ENCODE measurements at regions not wholly inside any gene's neighbourhood (a gene's known extent, or its start where the extent isn't known, plus 50 kb on each side); places are given as distances from the start of the nearest gene placed in this dataset.
"Not testable (repeated sequence)": the region's sequence is repeated elsewhere in the genome, so short reads cannot be mapped to it uniquely, and the experiment has no call there.

DNA sequence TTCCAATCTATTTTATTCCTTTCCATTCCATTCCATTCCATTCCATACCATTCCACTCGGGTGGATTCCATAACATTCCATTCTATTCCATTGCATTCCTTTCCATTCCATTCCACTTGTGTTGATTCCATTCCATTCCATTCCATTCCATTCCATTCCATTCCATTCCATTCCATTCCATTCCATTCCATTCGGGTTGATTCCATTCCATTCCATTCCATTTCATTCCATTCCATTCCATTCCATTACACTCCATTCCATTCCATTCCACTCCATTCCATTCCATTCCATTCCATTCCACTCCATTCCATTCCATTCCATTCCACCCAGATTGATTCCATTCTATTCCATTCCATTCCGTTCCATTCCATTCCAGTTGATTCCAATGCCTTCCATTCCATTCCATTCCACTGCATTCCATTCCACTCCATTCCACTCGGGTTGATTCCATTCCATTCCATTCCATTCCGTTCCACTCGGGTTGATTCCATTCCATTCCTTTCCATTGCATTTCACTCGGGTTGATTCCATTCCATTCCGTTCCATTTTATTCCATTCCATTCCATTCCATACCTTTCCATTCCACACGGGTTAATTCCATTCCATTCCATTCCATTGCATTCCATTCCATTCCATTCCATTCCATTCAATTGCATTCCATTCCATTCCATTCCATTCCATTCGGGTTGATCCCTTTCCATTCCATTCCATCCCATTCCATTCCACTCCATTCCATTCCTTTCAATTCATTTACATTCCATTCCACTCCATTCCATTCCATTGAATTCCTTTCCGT is 168.4 kb downstream of the CWH43 start:
- DNase-seq, result not testable (repeated sequence)

DNA sequence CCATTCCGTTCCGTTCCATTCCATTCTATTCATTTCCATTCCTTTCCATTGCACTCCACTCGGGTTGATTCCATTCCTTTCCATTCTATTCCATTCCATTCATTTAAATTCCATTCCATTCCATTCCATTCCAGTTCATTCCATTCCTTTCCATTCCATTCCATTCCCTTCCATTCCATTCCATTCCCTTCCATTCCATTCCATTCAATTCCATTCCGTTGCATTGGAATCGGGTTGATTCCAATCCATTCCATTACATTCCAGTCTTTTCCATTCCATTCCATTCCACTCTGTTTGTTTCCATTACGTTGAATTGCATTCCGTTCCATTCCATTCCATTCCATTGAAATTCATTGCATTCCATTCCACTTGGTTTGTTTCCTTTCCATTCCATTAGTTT is 169.2 kb downstream of the CWH43 start:
- not testable (repeated sequence) for DNase-seq

DNA sequence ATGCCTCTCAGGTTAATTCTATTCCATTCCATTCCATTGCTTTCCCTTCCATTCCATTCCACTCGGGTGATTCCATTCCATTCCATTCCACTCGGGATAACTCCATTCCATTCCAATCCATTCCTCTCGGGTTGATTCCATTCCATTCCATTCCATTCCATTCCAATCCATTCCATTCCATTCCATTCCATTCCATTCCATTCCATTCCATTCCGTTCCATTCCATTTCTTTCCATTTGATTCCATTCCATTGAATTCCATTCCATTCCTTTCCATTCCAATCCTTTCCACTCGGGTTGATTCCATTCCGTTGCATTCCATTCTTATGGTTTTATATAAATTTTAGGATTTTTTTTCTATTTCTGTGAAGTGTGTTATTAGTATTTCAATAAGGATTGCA is 170.2 kb downstream of the CWH43 start:
- DNase-seq, result not testable (repeated sequence)

DNA sequence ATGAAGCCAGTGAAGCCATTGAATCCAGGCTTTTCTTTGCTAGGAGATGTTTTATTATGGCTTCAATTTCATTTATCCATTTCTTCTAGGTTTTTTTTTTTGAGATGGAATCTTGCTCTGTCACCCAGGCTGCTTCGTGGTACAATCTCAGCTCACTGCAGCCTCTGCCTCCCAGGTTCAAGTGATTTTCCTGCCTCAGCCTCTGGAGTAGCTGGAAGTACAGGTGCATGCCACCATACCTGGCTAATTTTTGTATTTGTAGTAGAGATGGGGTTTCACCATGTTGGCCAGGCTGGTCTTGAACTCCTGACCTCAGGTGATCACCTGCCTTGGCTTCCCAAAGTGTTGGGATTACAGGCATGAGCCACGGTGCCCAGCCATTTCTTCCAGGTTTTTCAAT is 171.6 kb downstream of the CWH43 start:
- not testable (repeated sequence) for DNase-seq

DNA sequence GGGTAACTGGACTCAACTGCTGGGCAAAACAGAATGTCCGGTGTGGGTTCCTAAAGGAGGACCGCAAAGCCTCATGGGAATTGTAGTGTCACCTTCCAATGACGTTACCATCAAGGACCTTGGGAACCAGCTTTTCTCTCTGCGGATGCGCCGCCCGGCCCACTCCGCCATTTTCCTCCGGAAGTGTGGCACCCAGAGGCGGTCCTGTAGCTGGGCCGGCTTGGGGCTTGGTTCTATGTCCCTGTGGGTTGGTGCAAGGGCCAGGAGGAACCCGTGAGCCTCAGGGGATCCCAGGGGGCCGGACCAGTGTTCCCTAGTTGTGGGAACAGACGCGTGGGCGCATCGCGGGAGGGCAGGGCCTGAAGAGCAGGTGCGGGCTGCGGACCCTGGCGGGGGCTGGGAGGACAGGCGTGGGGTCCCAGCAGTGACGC is 175.1 kb downstream of the CWH43 start:
- not testable (repeated sequence) for DNase-seq

DNA sequence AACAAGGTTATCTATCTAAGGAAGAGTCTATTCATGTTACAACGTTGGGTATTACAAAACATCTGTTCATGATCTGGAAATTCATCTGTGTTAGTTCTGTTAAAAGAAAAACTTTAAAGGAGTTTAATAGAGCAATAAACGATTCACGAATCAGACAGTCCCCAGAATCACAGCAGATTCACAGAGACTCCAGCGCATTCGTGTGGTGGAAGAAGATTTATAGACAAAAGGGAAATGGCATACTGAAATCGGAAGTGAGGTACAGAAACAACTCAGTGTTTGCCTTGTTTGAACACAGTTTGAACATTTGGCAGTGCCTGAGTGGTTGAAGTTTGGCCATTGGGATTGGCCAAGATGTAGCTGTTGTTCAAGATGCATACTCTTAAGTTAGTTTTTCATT is 178.8 kb downstream of the CWH43 start:
- not testable (repeated sequence) for DNase-seq

DNA sequence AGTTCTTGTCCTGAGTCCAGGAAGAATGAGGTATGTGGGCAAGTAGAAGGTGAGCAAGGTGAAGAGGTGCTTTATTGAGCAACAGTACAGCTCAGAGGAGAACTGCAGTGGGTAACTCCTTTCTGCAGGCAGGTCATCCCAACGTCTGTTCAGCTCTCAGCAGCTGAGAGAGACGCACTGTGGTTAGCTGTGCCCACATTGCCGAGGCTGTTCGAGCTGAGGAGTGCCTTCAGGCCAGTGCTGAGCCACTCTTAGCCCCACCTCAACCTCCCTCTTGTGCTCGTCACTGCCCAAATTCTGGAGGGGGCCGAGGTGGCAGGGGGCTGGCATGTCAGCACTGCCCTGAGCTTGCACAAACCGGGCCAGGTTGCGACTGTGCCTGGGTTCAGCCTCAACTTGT is 191.8 kb downstream of the CWH43 start:
- DNase-seq, result not testable (repeated sequence)

DNA sequence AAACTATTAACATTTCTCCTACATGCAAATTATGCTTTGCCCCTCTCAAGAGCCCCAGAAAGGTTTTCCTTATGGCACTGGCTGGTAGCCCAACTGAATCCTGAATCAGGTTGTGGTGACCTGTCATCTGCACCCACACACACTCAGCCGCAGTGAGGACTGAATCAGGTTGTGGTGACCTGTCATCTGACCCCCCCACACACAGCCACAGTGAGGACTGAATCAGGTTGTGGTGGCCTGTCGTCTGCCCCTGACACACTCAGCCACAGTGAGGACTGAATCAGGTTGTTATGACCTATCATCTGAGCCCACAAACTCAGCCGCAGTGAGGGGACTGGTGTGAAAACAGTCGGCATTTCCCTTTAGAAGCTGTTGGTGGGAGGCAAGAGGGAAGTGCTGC is 195.0 kb downstream of the CWH43 start:
- DNase-seq, result not testable (repeated sequence)

DNA sequence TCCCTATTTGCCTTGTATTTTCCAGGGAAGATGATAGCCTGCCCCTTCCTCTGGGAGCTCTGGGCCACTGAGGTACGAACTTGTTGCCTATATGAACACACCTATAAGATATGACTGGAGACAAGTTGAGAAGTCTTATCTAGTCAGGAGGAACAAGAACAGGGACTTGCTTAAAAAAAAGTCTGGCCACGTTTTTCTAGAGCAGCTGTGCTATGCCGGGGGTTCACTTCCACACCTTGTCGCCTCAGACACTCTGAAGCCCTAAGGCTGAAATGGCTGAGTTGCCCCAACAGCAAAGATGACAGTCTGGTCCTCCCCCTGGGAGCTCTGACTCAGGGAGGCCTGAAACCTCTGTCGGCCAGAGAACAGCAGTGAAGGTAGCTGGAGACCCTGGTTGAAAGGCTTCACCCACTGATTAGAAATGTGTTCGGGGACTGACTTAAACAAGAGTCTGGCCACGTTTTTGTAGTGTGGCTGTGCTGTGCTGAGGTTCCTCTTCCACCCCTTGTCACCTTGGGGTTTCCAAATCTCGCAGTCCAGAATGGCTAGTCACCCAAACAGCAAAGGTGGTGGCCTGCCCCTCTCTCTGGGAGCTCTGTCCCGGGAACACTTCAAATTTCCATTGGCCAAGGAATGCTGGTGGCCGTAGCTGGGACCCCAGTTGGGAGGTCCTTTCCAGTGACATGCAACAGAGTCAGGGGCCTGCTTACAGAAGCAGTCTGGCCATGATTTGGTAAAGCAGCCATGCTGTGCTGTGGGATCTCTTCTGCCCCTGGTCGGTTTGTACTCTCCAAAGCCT is 225.5 kb downstream of the CWH43 start:
- not testable (repeated sequence) for DNase-seq

DNA sequence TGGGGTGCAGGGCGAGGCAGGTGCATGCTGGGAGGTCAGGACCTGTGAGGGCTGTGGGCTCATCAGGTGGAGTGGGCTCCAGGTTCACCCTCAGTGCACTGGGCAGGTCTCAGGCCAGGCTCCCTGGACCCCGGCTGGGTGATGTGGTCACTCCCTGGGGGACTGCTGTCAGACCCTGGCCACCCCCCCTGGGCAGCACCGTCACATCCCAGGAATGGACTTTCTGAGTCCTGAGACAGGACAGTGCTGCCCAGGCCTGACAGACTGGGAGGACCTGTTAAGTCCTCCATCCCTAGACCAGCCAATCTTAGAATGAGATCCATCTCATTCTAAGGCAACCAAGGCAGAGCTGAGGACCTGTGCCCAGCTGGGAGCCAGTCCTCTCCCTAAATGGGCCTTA is 227.2 kb downstream of the CWH43 start:
- DNase-seq, result not testable (repeated sequence)

DNA sequence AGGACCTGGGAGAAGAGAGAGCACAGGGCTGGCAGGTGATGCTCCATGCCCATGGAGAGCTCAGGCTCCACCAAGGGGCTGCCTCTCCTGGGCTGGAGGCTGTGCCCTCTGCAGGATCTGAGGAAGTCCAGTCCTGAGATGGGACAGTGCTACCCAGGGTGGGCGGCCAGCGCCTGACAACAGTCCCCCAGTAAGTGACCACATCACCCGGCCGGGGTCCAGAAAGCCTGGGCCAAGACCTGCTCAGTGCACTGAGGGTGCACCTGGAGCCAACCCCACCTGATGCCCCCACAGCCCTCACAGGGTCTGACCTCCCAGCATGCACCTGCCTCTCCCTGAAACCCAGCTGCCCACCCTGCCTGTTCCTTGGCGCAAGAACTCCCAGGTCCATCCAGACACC is 227.7 kb downstream of the CWH43 start:
- DNase-seq, result not testable (repeated sequence)

DNA sequence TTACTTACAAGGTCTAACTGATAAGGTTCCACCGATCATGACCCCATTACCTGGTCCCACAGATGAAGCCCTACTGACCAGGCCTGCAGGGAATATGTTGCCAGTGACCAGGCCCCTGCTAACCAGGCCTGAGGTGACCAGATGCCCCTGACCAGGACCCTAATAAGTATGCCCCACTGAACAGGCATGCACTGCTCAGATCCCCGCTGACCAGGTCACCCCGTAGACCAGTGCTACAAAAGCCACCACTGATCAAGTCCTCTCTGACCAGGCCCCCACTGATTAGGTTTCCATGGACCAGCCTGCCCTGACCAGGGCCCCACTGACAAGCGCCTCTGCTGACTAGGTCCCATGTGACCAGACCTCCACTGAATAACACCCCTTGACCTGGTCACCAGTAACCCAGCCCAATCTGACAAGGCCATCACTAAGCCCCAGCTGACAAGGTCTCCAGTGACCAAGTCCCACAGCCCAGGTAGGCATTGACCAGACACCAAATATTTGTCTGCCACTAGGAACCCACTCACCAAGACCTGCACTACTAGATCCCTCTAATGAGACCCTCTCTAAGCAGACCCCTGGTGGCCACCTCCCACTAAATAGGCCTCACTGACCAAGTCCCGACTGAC is 228.5 kb downstream of the CWH43 start:
- DNase-seq, result not testable (repeated sequence)

DNA sequence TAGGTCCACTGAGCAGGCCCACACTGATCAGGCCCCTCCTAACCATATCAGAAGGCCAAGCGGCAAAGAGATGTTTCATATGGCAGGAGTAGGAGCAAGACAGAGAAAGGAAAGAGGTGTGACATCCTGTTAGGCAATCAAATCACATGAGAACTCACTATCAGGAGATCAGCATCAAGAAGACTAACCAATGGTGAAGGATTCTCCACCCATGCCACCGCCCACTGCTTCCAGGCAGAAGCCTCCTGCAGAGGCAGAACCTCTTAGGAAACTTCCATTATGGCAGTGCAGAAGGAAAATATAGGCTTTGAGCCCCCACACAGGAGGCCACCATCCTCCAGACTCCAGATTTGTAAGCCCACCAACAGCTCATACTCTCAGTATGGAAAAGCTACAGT is 229.0 kb downstream of the CWH43 start:
- DNase-seq, result not testable (repeated sequence)

DNA sequence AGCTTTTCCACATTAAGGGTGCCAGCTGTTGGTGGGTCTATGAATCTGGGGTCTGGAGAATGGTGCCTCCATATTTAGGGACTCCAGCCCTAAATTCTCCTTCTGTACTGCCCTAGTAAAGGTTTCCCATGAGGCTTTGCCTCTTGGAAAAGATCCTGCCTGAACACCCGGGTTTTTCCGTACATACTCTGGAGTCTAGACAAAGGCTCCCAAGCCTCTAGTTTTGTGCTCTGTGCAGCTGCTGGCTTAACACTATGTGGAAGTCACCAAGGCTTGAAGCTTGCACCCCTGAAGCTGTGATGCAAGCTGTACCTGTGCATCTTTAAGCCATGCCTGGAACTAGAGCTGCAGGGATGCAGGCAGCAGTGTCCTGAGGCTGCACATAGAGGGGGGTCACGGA is 230.5 kb downstream of the CWH43 start:
- not testable (repeated sequence) for DNase-seq

DNA sequence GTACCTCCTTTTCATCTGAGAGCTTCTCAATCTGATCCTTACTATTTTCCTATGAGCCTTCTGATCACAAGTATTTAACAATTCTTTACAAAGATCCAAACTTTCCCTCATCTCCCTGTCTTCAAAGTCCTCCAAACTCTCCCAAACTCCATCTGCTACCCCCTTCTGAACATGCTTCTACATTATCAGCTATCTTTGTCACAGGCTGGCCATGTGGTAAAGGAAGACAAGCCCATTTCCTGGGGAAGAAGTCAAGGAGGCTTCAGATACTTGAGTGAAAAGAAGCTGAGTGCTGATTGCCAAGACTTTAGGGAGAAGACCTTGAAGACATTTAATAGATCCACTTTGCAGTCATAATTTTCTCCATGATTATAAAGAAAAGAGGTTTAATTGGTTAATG is 231.4 kb downstream of the CWH43 start:
- DNase-seq, result no peak

DNA sequence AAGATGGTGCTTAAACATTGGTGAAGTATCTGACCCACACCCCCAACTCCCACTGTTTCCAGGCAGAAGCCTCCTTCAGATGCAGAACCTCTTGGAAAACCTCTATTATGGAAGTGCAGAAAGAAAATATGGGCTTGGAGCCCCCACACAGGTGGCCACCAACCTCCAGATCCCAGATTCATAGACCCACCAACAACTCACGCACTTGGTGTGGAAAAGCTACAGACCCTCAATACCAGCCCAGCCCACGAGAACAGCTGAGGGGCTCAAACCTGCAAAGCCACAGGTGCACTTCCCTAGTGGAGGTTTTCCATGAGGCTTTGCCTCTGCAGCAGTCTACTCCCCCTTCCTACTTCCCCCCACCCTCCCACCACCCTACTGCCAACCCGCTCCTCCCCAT is 232.0 kb downstream of the CWH43 start:
- not testable (repeated sequence) for DNase-seq

DNA sequence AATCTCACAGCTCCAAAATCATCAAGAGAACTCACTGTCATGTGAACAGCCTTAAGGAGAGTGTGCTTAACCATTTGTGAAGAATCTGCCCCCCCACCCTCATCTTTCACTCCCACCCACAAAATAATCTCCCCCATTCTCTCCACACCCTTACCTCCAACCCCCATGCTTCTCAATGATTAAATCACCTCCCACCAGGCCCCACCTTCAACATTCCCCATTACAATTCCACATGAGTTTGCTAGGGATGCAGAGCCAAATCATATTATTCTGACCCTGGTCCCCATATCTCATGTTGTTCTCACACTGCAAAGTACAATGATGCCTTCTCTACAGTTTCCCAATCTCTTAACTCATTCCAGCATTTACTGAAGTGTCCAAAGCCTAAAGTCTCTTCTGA is 232.9 kb downstream of the CWH43 start:
- DNase-seq, result not testable (repeated sequence)

DNA sequence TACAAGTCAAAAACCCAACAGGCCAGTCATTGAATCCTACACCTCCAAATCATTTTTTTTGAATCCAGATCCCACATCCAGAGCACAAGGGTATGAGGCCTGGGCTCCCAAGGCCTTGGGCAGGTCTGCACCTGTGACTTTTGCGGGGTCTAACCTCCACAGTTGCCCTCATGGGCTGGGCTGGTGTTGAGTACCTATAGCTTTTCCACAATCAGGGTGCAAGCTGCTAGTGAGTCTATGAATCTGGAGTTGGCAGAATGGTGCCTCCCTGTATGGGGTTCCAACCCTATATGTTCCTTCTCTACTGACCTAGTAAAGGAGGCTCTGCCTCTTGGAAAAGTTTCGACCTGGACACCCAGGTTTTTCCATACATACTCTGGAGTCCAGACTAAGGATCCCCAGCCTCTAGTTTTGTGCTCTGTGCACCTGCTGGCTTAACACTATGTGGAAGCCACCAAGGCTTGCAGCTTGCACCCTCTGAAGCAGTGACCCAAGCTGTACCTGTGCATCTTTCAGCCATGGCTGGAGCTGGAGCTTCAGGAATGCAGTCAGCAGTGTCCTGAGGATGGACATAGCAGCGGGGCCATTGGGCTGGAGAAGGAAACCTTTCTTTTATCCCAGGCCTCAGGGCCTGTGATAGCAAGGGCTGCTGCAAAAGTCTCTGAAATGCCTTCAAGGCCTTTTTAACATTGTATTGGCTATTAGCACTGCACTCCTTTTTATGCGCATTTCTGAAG is 233.6 kb downstream of the CWH43 start:
- not testable (repeated sequence) for DNase-seq

DNA sequence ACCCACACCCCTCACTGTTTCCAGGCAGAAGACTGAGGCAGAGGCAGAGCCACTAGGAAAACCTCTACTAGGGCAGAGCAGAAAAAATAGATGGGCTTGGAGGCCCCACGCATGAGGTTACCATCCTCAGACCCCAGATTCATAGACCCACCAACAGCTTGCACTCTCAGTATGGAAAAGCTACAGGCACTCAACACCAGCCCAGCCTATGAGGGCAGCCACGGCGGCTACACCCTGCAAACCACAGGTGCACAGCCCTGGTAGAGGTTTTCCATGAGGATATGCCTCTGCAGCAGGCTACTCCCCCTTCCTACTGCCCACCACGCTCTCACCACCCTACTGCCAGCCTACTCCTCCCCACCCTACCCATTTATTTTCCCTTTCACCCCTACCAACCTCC is 235.1 kb downstream of the CWH43 start:
- DNase-seq, result no peak

DNA sequence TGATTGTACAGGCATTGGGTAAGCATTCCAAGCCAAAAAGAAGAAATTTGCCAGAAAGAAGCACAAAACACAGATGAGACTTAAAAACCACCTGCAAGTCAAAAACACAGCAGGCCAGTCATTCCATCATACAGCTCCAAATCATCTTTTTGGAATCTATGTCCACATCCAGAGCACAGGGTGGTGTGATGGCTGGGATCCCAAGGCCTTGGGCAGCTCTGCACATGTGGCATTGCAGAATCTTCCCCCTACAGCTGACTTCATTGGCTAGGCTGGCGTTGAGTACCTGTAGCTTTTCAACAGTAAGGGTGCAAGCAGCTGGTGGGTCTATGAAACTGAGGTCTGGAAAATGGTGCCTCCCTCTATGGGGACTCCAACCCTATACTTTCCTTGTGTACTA is 236.7 kb downstream of the CWH43 start:
- not testable (repeated sequence) for DNase-seq

DNA sequence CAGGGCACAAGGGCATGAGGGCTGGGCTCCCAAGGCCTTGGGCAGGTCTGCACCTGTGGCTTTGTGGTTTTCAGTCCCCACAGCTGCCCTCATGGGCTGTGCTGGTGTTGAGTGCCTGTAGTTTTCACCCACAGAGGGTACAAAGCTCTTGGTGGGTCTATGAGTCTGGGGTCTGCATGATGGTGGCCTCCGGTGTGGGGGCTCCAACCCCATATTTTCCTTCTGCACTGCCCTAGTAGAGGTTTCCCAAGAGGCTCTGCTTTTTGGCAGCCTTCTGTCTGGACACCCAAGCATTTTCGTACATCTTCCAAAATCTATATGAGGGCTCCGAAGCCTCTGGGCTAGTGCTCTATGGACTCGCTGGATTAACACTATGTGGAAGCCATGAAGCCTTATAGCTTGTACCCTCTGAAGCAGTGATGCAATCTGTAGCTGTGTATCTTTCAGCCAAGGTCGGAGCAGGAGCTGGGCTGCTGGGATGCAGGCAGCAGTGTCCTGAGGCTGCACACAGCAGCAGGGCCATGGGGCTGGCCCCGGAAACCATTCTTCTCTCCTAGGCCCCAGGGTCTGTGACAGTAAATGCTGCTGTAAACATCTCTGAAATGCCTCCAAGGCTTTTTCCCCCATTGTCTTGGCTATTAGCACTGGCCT is 240.3 kb downstream of the CWH43 start:
- DNase-seq, result not testable (repeated sequence)

DNA sequence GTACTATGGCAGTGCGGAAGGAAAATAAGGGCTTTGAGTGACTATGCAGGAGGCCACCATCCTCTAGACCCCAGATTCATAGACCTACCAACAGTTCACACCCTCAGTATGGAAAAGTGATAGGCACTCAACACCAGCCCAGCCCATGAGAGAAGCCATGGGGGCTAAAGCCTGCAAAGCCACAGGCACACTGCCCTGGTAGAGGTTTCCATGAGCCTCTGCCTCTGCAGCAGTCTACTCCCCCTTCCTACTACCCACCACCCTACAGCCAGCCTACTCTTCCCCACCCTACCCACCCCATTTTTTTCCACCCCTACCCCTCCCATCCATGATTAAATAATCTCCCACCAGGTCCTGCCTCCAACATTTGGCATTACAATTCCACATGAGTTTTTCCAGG is 241.9 kb downstream of the CWH43 start:
- not testable (repeated sequence) for DNase-seq
